HL-60 (cell line): ENCODE measurements at regions not wholly inside any gene's neighbourhood (a gene's known extent, or its start where the extent isn't known, plus 50 kb on each side); places are given as distances from the start of the nearest gene placed in this dataset.

ENCODE experiments used
- POLR2AphosphoS5 ChIP-seq: IDR thresholded peaks from 2 replicates; pipeline ENCODE4 v1.6.1; 2012; ENCODE audit warnings: low read depth
- TF ChIP-seq, protein P1 (sequence below): IDR thresholded peaks from one replicate; pipeline ENCODE4 v1.5.1; 2011; ENCODE audit warnings: low read length, control low read depth, inconsistent platforms; ENCODE audit not compliant: insufficient read depth

DNA sequence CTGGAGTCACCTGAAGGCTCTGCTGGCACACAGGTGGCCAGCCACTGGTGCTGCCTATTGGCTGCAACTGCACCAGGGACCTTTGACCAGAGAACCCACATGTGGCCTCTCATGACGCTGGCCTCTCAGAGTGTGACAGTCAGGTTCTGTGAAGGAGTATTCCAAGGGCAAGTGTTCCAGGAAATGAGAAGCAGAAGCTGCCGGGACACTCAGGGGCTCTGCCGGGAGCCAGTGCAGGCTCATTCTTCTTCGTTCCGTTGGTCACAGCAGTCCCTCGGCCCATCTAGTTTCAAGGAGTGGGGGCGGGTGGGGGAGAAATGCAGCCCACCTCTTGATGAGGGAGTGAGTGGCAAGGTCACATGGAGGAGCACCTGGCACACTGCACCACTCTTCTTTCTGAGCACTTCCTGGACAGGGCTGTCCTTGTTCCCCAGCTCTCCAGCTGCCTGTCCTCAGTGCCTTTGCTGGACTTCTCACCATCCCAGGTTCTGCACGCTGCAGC, 237.5 kb downstream of the GADD45G start:
- TF ChIP-seq, protein P1, sequence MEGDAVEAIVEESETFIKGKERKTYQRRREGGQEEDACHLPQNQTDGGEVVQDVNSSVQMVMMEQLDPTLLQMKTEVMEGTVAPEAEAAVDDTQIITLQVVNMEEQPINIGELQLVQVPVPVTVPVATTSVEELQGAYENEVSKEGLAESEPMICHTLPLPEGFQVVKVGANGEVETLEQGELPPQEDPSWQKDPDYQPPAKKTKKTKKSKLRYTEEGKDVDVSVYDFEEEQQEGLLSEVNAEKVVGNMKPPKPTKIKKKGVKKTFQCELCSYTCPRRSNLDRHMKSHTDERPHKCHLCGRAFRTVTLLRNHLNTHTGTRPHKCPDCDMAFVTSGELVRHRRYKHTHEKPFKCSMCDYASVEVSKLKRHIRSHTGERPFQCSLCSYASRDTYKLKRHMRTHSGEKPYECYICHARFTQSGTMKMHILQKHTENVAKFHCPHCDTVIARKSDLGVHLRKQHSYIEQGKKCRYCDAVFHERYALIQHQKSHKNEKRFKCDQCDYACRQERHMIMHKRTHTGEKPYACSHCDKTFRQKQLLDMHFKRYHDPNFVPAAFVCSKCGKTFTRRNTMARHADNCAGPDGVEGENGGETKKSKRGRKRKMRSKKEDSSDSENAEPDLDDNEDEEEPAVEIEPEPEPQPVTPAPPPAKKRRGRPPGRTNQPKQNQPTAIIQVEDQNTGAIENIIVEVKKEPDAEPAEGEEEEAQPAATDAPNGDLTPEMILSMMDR = no peak
- no peak for TF ChIP-seq POLR2AphosphoS5
